ENCODE measurements at regions not wholly inside any gene's neighbourhood (a gene's known extent, or its start where the extent isn't known, plus 50 kb on each side); places are given as distances from the start of the nearest gene placed in this dataset.
A peak's percentile ranks its signal among the peaks of the same experiment; 100 is the strongest.

- CTCF ChIA-PET: no interaction called here
- H3K4me3 ChIP-seq (ENCODE audit: control insufficient read depth in 1 of 2, extremely low read depth in 1 of 2, low read length in 1 of 2): no peak overlapping the region
- no peak for DNase-seq
- no peaks in the 10 kb centered on the region for H3K9me3 ChIP-seq
- H3K4me1 ChIP-seq (ENCODE audit: control insufficient read depth in 1 of 2, extremely low read depth in 1 of 2, insufficient read depth in 2 of 2, low read length in 2 of 2): no peaks in the 10 kb centered on the region
- no peaks in the 10 kb centered on the region for H3K36me3 ChIP-seq (ENCODE audit: control insufficient read depth in 2 of 2, extremely low read depth in 1 of 2, insufficient read depth in 1 of 2, low read length in 1 of 2)
- no peak overlapping the region for H3K27ac Mint-ChIP-seq
- no CpG with 5 or more reads among the region's 1 CpG for WGBS (ENCODE audit: insufficient coverage)
- no peaks in the 10 kb centered on the region for H3K4me1 Mint-ChIP-seq
- no peaks in the 10 kb centered on the region for H3K9me3 Mint-ChIP-seq
- H3K36me3 Mint-ChIP-seq: no peaks in the 10 kb centered on the region
- POLR2A ChIA-PET: no interaction called here
- peaks cover 3 to 5% of the 10 kb centered on the region in 2 donors for H3K27me3 Mint-ChIP-seq
- ATAC-seq (replicated peaks in 1 of 4): no peak
- H3K27me3 ChIP-seq (replicated peaks in 1 of 2; ENCODE audit: control insufficient read depth in 2 of 2, extremely low read depth in 1 of 2, insufficient read depth in 2 of 2, low read length in 1 of 2): no peaks in the 10 kb centered on the region
- H3K27ac ChIP-seq (ENCODE audit: low read length): no peak overlapping the region
- no peak overlapping the region for H3K4me3 Mint-ChIP-seq
Observed at GRCh38 chr18:34965566-34965965, 75.6 kb upstream of the MAPRE2 start.

GRCh38 chr18:34970106-34970505 lies 71.1 kb upstream of the MAPRE2 start:
- no peak overlapping the region for H3K4me3 ChIP-seq (ENCODE audit: control insufficient read depth in 1 of 2, extremely low read depth in 1 of 2, low read length in 1 of 2)
- no peaks in the 10 kb centered on the region for H3K36me3 ChIP-seq (ENCODE audit: control insufficient read depth in 2 of 2, extremely low read depth in 1 of 2, insufficient read depth in 1 of 2, low read length in 1 of 2)
- DNase-seq (no peak), ATAC-seq (replicated peaks in 1 of 4) (no peak)
- Mint-ChIP-seq H3K4me3 (no peak overlapping the region), H3K9me3 (no peaks in the 10 kb centered on the region), H3K27ac (no peak overlapping the region), H3K4me1 (no peaks in the 10 kb centered on the region), H3K36me3 (no peaks in the 10 kb centered on the region), H3K27me3 (peaks cover 0 to 14% of the 10 kb centered on the region in 2 donors)
- CTCF ChIA-PET: no interaction called here
- 61% methylated on average over 3 of the region's 3 CpGs for WGBS (ENCODE audit: insufficient coverage)
- H3K27ac ChIP-seq (ENCODE audit: low read length): no peak overlapping the region
- H3K9me3 ChIP-seq: no peaks in the 10 kb centered on the region
- no peaks in the 10 kb centered on the region for H3K4me1 ChIP-seq (ENCODE audit: control insufficient read depth in 1 of 2, extremely low read depth in 1 of 2, insufficient read depth in 2 of 2, low read length in 2 of 2)
- POLR2A ChIA-PET: no interaction called here
- no peaks in the 10 kb centered on the region for H3K27me3 ChIP-seq (replicated peaks in 1 of 2; ENCODE audit: control insufficient read depth in 2 of 2, extremely low read depth in 1 of 2, insufficient read depth in 2 of 2, low read length in 1 of 2)

DNA sequence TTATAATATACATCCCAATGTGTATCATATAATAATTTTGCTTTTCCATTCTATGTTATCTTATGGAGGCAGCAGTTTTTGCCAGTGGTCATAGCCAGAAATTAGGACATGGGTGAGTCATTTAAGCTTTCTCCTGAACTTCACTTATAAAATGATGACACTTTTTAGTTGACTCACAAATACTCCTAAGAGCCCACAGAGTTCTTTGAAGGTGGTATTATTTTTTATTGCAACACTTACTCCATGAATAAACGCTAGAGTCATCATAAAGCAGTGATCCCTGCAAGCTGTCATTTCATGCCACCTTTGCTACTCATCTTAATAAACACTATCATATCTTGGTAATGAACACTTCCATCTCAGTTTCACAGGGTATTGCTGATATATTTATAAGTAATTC lies 69.9 kb upstream of the MAPRE2 start:
- H3K4me1 ChIP-seq (ENCODE audit: control insufficient read depth in 1 of 2, extremely low read depth in 1 of 2, insufficient read depth in 2 of 2, low read length in 2 of 2): peaks cover 0 to 2% of the 10 kb centered on the region in 2 experiments
- Mint-ChIP-seq H3K4me1 (peaks cover 5 to 9% (median 6%) of the 10 kb centered on the region in 3 donors), H3K27ac (no peak overlapping the region), H3K27me3 (peaks cover 0 to 22% of the 10 kb centered on the region in 2 donors), H3K4me3 (no peak overlapping the region), H3K36me3 (no peaks in the 10 kb centered on the region), H3K9me3 (no peaks in the 10 kb centered on the region)
- no peak overlapping the region for H3K27ac ChIP-seq (ENCODE audit: low read length)
- CTCF ChIA-PET: interaction anchor here in 1 of 2 donors (1.0 to 1.2 kb wide), 2 partner anchors 9 to 26 kb away, joined by 3 read pairs; no protein-coding TSS in a partner anchor
- POLR2A ChIA-PET: no interaction called here
- no CpG with 5 or more reads among the region's 1 CpG for WGBS (ENCODE audit: insufficient coverage)
- no peaks in the 10 kb centered on the region for H3K27me3 ChIP-seq (replicated peaks in 1 of 2; ENCODE audit: control insufficient read depth in 2 of 2, extremely low read depth in 1 of 2, insufficient read depth in 2 of 2, low read length in 1 of 2)
- ATAC-seq (replicated peaks in 1 of 4) (no peak), DNase-seq (no peak)
- no peaks in the 10 kb centered on the region for H3K9me3 ChIP-seq
- no peak overlapping the region for H3K4me3 ChIP-seq (ENCODE audit: control insufficient read depth in 1 of 2, extremely low read depth in 1 of 2, low read length in 1 of 2)
- no peaks in the 10 kb centered on the region for H3K36me3 ChIP-seq (ENCODE audit: control insufficient read depth in 2 of 2, extremely low read depth in 1 of 2, insufficient read depth in 1 of 2, low read length in 1 of 2)

DNA sequence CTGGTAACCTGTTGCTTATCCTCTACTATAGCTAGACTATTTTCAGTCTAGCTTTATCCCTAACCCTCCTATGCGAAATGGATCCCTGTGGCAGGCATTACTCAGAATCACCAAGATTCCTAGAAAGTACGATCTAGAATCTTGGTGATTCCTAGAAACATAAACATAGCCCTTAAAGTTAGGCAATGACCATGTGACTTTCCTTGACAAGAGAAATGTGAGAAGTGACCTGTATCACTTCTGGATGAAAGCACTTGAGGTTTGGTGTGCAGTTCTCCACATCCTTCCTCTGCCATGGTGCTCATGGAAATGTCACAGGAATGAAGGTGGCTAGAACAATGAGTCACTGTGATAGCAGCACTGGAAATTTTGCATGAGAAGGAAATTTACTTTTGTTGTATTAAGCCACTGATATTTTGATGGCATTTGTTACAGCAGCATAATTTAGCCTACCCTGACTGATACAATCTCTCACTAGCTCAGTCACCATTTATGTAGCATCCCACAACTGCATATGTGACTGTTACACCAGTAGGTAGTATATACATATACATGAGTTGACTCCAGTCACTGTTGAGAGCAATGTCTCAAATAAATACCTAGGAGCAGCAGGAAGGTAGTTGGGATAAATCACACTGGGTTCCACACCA lies 68.3 kb upstream of the MAPRE2 start:
- Histone ChIP-seq H3K4me3 (ENCODE audit: control insufficient read depth in 1 of 2, extremely low read depth in 1 of 2, low read length in 1 of 2) (no peak overlapping the region), H3K27ac (ENCODE audit: low read length) (no peak overlapping the region), H3K4me1 (ENCODE audit: control insufficient read depth in 1 of 2, extremely low read depth in 1 of 2, insufficient read depth in 2 of 2, low read length in 2 of 2) (peaks cover 4 to 14% of the 10 kb centered on the region in 2 experiments), H3K9me3 (no peaks in the 10 kb centered on the region), H3K36me3 (ENCODE audit: control insufficient read depth in 2 of 2, extremely low read depth in 1 of 2, insufficient read depth in 1 of 2, low read length in 1 of 2) (no peaks in the 10 kb centered on the region), H3K27me3 (replicated peaks in 1 of 2; ENCODE audit: control insufficient read depth in 2 of 2, extremely low read depth in 1 of 2, insufficient read depth in 2 of 2, low read length in 1 of 2) (peaks cover 0 to 10% of the 10 kb centered on the region in 2 experiments)
- Mint-ChIP-seq H3K4me3 (no peak overlapping the region), H3K9me3 (no peaks in the 10 kb centered on the region), H3K4me1 (peaks cover 9 to 16% (median 10%) of the 10 kb centered on the region in 3 donors), H3K36me3 (no peaks in the 10 kb centered on the region), H3K27me3 (peaks cover 0 to 22% of the 10 kb centered on the region in 2 donors), H3K27ac (no peak overlapping the region)
- ATAC-seq (replicated peaks in 1 of 4) (no peak), DNase-seq (no peak)
- 80% methylated on average over 1 of the region's 2 CpGs for WGBS (ENCODE audit: insufficient coverage)
- ChIA-PET POLR2A (no interaction called here), CTCF (interaction anchor here in 1 of 2 donors (0.6 kb wide), 1 partner anchor 257 kb away, joined by 5 read pairs; no protein-coding TSS in a partner anchor)

- no peaks in the 10 kb centered on the region for H3K9me3 Mint-ChIP-seq
- ChIA-PET POLR2A (no interaction called here), CTCF (no interaction called here)
- no peaks in the 10 kb centered on the region for H3K36me3 ChIP-seq (ENCODE audit: control insufficient read depth in 2 of 2, extremely low read depth in 1 of 2, insufficient read depth in 1 of 2, low read length in 1 of 2)
- peaks cover 27 to 33% (median 28%) of the 10 kb centered on the region in 3 donors for H3K4me1 Mint-ChIP-seq
- H3K4me1 ChIP-seq (ENCODE audit: control insufficient read depth in 1 of 2, extremely low read depth in 1 of 2, insufficient read depth in 2 of 2, low read length in 2 of 2): peaks cover 10 to 28% of the 10 kb centered on the region in 2 experiments
- no peak for DNase-seq
- WGBS (ENCODE audit: insufficient coverage): 83% methylated on average over 4 of the region's 10 CpGs
- H3K36me3 Mint-ChIP-seq: no peaks in the 10 kb centered on the region
- no peak for ATAC-seq (replicated peaks in 1 of 4)
- no peak overlapping the region for H3K27ac ChIP-seq (ENCODE audit: low read length)
- peak overlapping the region; percentile 86 to 91 (median 91) for H3K4me3 Mint-ChIP-seq
- peak overlapping the region; percentile 88 to 96 for H3K4me3 ChIP-seq (ENCODE audit: control insufficient read depth in 1 of 2, extremely low read depth in 1 of 2, low read length in 1 of 2)
- no peaks in the 10 kb centered on the region for H3K9me3 ChIP-seq
- H3K27me3 ChIP-seq (replicated peaks in 1 of 2; ENCODE audit: control insufficient read depth in 2 of 2, extremely low read depth in 1 of 2, insufficient read depth in 2 of 2, low read length in 1 of 2): peaks cover 0 to 10% of the 10 kb centered on the region in 2 experiments
- H3K27me3 Mint-ChIP-seq: peaks cover 0 to 24% of the 10 kb centered on the region in 2 donors
- peak overlapping the region in 1 of 2 donors; percentile 25 for H3K27ac Mint-ChIP-seq
Observed at GRCh38 chr18:34976123-34976522, 65.1 kb upstream of the MAPRE2 start.

DNA sequence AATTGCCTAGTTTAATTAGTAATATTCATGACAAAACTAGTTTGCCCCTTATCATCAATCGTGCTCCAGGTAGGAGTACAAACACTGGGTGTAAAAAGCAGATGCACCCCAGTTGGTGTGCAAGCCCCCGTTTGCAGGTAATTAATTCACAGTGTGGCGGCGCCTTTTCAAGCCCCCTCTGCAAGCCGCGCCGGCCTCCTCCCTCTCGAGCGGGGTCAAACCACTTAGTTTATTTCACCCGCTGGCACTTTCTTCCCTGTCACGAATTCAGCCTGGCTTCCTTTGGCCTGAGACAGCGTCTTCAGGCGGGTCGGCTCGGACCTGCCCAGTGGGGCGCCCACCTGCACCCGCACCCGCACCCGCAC lies 64.7 kb upstream of the MAPRE2 start:
- POLR2A ChIA-PET: no interaction called here
- WGBS (ENCODE audit: insufficient coverage): 4% methylated on average over 19 of the region's 19 CpGs
- Mint-ChIP-seq H3K27ac (peak overlapping the region in 1 of 2 donors; percentile 45), H3K36me3 (no peaks in the 10 kb centered on the region), H3K4me1 (peaks cover 27 to 33% (median 28%) of the 10 kb centered on the region in 3 donors), H3K9me3 (no peaks in the 10 kb centered on the region), H3K27me3 (peaks cover 0 to 22% of the 10 kb centered on the region in 2 donors), H3K4me3 (peak overlapping the region; percentile 86 to 91 (median 91))
- peak in 1 of 35 experiments; percentile 1 for DNase-seq
- CTCF ChIA-PET: interaction anchor here in 1 of 2 donors (1.2 kb wide), 1 partner anchor 53 kb away, joined by 3 read pairs; no protein-coding TSS in a partner anchor
- Histone ChIP-seq H3K36me3 (ENCODE audit: control insufficient read depth in 2 of 2, extremely low read depth in 1 of 2, insufficient read depth in 1 of 2, low read length in 1 of 2) (no peaks in the 10 kb centered on the region), H3K27ac (ENCODE audit: low read length) (no peak overlapping the region), H3K4me1 (ENCODE audit: control insufficient read depth in 1 of 2, extremely low read depth in 1 of 2, insufficient read depth in 2 of 2, low read length in 2 of 2) (peaks cover 10 to 28% of the 10 kb centered on the region in 2 experiments), H3K9me3 (no peaks in the 10 kb centered on the region), H3K4me3 (ENCODE audit: control insufficient read depth in 1 of 2, extremely low read depth in 1 of 2, low read length in 1 of 2) (peak overlapping the region; percentile 88 to 96), H3K27me3 (replicated peaks in 1 of 2; ENCODE audit: control insufficient read depth in 2 of 2, extremely low read depth in 1 of 2, insufficient read depth in 2 of 2, low read length in 1 of 2) (peaks cover 0 to 10% of the 10 kb centered on the region in 2 experiments)
- ATAC-seq (replicated peaks in 1 of 4): peak in 2 of 4 experiments; percentile 10 to 22
